Esophagus squamous epithelium (tissue), 4 donors: ENCODE measurements at regions not wholly inside any gene's neighbourhood (a gene's known extent, or its start where the extent isn't known, plus 50 kb on each side); places are given as distances from the start of the nearest gene placed in this dataset.

Source experiments
- POLR2A ChIP-seq, 4 donors: fragments of 450-650 bp; IDR thresholded peaks; one replicate each; pipeline ENCODE4 v1.6.1; 2017; ENCODE audit warnings: antibody characterized with exemption in 4 of 4, mild to moderate bottlenecking in 4 of 4, moderate library complexity in 3 of 4
- TF ChIP-seq, protein P1 (sequence below), 6 experiments: fragments of 450-650 bp in 4 of 6; fragments of 200-600 bp in 2 of 6; sonication (generic) in 2 of 6; IDR thresholded peaks; one replicate each; pipeline ENCODE4 v1.5.1; 2016 to 2019; ENCODE audit warnings: antibody characterized with exemption in 6 of 6, mild to moderate bottlenecking in 4 of 6, moderate library complexity in 4 of 6

DNA sequence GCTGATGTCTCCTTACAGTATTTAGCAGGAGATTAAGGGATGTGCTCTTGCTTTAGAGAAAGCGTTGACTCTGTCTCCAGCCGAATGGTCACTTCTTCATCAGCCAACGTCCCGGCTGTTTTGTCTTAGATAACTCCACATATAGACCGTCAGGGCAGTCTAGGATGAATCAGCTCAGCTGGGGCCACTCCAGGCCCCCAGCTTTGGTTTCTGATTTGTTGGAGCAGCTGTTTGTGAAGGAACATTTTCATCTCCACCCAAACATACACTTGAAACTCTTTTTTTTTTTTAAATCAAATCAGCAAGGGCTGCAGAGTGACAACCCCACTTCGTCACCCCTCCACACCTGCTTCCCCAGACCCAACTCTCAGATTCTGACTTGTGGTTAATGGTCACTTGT is 206.1 kb upstream of the GALNT2 start:
- TF ChIP-seq, protein P1, sequence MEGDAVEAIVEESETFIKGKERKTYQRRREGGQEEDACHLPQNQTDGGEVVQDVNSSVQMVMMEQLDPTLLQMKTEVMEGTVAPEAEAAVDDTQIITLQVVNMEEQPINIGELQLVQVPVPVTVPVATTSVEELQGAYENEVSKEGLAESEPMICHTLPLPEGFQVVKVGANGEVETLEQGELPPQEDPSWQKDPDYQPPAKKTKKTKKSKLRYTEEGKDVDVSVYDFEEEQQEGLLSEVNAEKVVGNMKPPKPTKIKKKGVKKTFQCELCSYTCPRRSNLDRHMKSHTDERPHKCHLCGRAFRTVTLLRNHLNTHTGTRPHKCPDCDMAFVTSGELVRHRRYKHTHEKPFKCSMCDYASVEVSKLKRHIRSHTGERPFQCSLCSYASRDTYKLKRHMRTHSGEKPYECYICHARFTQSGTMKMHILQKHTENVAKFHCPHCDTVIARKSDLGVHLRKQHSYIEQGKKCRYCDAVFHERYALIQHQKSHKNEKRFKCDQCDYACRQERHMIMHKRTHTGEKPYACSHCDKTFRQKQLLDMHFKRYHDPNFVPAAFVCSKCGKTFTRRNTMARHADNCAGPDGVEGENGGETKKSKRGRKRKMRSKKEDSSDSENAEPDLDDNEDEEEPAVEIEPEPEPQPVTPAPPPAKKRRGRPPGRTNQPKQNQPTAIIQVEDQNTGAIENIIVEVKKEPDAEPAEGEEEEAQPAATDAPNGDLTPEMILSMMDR (IDR thresholded peaks at IDR 0.05): no peak
- no peak for TF ChIP-seq POLR2A (IDR thresholded peaks at IDR 0.05)
